Activated CD4-positive, alpha-beta T cell treated with anti-CD3 and anti-CD28 coated beads, Interleukin-10, Interleukin-2, amounts not matched to agents 100 ng/mL and 50 ng/mL, durations not matched to agents 16 hours and 8 hours (primary cell): ENCODE measurements at regions not wholly inside any gene's neighbourhood (a gene's known extent, or its start where the extent isn't known, plus 50 kb on each side); places are given as distances from the start of the nearest gene placed in this dataset.
"Not testable (repeated sequence)": the region's sequence is repeated elsewhere in the genome, so short reads cannot be mapped to it uniquely, and the experiment has no call there.

Experiments
- DNase-seq: peaks from one replicate; pipeline ENCODE4 v3.0.0-alpha.2; 2020

DNA sequence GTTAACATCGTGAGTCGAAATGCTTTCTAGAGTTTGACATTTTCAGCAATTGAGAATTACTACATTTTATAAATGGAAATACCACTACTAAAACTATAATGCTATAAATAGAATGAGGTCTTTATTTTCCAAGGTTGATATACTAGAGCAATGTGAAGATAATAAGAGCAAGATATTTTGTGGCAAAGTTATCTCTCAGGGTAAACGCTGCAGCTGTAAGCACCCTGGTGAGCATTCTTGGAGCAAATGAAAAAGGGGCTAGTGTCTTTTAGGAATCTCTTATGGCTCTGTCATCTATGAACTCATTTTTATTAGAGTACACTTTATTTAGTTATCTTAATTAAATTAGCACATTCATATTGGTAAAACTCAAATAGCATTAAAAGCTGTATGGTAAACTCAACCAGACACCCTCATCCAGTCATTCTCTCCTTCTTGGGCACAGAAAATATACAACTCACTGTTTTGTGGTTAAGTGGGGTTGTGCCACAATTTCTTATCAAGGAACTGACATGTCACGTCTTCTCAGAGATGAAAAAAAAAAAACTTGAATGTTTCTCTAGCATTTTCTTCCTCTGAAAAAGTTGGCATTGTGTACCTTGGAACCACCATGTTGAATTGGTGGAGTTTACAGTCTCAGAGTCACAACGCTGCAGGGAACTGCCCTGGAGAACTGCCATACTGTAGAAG is 289.5 kb upstream of the PFKP start:
- DNase-seq = no peak

DNA sequence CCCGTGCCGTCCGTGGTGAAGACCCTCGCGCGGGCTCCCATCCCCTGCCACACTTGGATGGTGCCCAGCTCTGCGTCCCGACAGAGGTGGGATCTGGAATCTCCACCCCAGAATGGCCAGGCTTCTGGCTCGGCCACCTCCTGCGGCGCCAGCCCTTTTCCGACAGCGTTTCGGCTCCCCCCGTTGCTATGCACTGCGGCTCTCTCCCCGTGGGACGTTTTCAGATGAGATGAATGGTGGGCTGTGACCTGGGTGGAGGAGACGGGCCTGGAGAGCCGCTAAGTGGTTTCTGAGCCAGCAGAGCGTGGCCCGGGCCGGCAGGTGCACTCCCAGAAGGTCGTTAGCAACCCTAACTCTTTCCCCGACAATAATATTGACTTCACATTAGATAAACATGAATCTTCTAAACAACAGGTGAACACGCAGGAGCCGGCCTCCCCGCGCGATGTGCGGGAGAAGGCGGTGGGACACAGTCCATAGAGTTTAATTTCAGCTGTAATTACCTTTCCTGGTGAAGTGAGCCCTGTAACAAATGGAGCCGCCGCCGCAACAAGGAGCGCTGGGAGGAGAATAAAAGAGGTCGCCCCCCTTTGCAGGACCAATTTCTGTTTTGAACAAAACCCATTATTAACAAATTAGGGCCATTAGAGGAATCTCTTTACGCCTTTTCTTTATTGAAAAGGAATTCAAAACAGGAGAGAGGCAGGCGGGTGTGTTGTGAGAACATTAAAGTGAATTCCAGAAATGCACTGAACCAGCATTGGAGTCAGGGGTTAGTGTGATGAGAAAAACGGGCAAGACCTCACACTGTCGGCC is 294.3 kb upstream of the PFKP start:
- DNase-seq = no peak

DNA sequence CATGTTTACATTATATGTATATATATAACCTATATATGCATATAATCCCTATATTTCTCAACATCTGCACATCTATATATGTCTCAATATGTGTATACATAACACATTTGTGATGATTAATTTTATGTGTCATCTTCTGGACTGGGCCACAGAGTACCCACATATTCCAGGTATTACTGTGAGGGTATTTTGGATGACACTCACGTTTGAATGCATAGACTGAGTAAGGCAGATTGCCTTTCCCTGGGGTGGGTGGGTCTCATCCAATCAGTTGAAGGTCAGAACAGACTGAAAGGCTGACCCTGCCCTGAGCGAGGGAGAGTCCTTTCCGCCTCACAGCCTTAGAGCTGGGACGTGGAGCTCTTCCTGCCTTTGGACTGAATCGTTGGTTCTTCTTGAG is 295.2 kb upstream of the PFKP start:
- peak; percentile 7 for DNase-seq

DNA sequence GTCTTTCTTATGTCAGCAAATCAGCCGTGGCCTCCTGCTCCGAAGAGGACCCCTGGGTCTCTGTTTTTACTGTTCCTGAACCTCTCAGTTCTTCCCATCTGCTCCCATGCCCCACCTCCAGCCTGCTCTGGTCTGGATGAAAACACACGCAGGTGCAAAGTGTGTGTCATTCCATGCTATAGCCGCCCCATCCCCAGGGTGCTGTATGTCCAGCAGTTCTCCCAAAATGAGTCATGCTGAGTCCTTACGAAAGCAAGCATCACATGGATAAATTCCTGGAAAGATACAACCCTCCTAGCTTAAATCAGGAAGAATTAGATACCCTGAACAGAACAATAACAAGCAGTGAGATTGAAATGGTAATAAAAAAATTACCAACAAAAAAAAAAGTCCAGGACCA is 300.1 kb upstream of the PFKP start:
- not testable (repeated sequence) for DNase-seq

DNA sequence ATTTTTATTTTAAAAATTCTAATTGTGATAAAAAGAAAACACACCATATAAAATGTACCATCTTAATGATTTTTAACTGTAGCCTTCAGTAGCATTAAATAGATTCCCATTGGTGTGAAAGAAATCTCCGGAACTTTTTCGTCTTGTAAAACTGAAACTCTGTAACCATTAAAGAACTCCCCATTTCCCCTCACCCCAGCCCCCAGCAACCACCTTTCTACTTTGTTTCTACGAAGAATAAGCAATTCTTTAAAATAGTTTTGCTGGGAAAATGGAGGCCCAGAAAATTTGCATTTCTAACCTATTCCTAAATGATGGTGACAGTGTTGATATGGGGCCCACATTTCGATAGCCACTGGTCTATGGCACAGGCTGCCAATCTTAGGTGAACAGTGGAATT is 305.4 kb upstream of the PFKP start:
- DNase-seq = no peak

DNA sequence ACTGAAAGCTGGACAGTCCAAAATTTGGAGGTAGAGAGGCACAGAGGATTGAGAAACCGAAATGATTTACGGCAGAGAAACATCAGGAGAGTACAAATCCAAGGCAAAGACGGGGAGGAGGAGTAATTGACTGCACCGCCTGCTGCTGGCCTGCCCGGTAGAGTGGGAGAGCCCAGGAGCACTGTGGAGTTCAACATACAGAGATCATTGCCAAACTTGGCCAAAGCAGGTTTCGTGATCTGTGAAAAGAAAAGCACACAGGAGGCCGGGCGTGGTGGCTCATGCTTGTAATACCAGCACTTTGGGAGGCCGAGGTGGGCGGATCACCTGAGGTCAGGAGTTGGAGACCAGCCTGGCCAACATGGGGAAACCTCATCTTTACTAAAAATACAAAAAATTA is 306.0 kb upstream of the PFKP start:
- no peak for DNase-seq

DNA sequence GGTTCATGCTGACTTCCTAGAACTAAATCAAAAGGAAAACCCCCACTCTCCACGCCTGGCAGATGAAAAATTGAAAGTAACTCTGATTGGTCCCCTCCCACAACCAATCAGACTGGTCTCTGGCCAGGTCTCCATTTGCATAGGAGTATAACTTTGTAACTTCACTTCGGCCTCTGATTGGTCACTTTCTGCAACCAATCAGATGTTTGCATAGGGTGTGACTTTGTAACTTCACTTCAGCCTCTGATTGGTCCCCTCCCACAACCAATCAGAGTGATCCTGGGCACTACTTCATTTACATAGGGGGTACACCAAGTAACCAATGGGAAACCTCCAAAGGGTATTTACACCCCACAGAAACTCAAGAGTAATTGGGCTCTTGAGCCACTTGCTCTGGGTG is 306.6 kb upstream of the PFKP start:
- no peak for DNase-seq

DNA sequence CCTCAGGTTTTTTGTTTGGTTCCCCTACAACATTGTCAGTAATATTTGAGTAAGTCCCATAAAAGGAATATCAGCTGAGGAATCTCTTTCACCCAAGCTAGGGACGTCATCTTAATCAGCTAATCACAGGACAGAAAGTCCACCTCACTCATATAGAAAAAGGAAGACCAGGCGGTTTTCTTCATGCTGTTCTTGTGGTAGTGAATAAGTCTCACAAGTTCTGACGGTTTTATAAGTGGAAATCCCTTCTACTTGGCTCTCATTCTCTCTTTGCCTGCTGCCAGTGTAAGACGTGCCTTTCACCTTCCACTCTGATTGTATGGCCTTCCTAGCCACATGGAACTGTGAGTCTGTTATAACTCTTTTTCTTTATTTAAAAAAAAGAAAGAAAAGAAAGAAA is 308.1 kb upstream of the PFKP start:
- peak; percentile 10 for DNase-seq

DNA sequence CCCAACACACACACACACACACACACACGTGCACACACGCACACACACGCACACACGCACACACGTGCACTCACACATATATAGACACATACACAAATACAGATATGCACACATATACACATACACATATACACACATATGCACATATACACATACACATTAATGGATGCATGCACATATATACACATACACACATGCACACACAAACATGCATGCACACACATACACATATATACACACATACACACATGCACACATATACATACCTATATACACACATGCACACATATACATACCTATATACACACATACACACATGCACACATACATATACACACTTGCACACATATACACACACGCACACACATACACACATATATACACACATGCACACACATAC is 312.4 kb upstream of the PFKP start:
- DNase-seq = no peak

DNA sequence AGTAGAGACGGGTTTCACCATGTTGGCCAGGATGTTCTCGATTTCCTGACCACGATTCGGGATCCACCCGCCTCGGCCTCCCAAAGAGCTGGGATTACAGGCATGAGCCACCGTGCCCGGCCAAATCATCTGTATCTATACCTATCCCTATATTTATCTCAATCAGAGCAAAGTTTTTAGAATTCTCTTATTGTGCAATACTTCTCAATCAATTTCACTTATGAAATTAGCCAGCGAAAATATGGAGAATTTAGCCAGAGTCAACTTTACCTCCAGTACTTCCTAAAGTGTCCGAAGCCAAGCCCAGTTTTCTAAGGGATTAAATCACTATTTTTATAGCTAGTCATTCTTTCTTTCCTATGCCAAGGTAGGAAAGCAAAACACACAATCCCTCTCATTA is 319.1 kb upstream of the PFKP start:
- DNase-seq = no peak

DNA sequence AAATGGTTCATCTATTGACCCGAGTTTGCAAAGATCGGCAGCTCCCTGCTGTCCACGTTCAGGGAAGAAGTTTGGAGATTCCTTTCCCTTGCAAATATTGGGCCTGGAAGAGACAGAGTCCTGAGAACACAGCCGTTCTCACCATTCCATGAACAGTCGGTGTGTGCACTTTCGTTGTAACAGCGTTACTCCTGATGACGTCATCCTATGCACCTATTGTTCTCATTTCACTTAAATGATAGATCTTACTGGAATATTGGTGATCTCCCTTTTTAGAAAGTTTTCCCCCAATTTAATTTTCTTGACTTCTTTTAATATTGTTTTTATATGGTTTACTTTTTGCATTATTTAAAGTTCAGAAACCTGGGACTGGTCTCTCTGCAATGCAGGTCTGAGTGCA is 320.7 kb upstream of the PFKP start:
- DNase-seq = no peak

DNA sequence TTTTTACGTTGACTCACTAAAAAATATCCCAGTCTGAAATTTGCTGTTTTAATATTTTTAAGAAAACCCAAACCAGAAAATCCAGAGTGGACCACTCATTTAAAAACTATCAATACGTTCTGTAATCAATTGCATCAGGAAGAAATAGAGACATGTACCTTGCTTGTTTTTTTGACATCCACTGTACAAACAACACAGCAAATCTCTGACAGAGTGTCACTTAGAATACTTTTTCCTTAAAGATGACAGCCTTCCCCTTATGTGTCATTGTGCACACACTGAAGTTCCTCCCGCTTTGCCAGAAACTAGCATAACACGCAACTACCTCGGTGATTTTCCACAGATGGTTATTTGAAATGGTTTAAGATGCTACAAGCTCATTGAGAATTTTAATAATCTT is 321.7 kb upstream of the PFKP start:
- no peak for DNase-seq

DNA sequence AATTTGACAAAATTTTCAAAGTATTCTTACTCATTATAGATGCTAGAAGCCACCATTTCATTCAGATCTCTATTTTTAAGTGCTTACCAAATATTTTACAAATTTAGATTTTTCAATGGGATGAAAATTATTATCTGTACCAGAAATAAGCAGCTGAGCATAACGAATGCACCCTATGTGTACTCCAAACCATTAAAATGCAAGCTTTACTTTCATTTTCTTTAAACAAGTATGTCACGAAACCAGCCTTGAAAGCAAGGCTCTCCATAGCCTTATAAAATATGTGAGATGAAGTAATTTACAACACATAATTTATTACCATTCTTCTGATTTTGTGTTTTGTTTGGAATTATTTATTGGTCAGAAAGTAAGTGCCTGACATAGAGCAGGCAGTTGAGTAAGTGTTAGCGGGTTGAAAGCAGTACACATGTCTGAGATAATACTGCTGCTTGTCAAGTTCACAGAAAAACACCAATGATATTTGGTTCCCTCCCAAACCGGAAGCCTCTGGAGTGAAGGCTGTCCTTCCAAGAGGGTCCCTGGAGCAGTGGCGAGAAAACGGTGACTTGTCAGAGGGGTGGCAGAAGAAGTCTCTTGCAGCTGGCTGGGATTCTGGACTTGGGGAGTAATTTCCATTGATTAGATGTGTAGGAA is 322.7 kb upstream of the PFKP start:
- no peak for DNase-seq

DNA sequence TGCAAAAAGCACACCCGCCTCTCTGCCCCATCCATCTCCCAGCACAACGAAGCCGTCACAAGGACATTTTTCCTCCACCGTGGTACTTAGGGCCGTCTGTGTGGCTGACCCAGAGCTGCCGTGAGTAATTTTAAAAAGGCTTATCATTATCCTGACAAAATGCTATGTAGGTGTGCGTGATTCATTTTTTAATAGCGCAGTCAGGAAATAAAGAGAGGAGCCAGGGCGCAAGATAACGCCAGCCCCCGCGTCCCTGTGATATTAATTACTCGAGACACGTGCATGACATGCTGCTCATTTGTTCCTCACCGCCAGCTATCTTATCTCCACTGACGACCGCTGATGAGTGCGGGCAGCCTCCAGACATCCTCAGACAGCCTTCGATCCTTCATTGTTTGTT is 332.7 kb upstream of the PFKP start:
- DNase-seq = no peak

DNA sequence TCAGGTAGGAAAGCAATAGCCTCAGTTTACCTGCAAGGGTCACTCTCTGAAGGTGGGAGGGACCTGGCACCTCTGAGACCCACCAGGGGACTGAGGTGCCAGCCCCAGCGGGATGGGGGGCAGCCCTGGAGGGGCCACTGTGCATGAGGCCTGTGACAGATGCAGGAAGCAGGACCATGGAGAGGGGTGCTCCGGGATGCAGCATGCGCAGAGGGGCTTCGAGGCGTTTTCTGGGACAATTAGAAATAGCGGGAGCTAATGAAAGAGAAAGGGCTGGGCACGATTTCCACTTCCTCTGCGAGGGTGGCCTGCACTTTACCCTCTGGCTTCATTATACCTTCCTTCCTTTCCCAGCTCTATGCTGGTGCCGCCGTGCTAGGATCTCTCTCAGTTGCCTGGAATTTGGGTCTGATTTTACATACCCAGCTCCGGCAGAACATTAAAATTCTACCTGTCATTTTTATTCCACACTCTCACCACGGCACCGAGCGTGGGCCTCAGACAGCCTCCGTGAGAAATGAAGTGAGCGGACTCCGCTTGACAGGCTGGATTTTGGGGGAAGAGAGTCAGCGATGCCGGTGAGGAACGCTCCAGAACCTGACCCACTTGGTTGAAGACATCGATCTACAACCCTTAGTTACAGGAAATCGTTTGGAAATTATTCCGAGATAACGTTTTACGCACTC is 333.9 kb upstream of the PFKP start:
- DNase-seq = no peak

DNA sequence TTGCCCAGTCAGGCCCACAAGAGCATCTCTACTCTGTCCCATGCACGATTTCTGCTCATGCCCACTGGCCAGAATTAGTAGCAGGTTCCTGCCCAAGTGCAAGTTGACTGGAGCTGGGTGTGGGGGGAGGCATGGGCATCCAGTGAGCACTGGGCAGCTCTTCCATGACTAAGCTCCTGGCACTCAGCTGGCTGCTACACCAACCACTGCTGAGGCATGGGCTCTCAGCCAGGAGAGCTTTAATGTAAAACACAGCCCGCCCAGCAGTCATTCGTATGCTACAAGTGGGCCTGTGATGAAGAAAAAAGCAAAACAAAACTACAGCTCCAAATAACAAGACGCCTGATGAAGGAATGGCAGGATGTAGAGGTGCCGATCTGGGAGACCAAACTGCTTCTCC is 335.4 kb upstream of the PFKP start:
- no peak for DNase-seq

DNA sequence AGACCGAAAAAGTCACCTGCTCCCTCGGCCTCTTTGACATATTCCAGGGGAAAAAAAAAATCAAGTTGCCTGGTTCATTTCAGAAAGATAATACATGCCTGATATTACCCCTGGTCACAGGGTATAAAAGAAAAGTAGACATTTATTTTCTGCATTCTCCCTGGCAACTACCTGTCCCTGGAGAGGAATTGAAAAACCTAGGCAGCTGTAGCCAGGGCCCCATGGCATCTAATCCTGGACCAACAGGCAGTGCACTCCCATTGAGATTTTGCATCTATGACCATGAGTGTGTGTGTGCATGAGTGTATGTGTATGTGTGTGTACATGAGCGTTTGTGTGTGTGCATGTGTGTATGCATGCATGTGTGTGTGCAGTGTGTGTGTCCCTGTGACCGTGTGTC is 338.2 kb upstream of the PFKP start:
- DNase-seq = no peak

DNA sequence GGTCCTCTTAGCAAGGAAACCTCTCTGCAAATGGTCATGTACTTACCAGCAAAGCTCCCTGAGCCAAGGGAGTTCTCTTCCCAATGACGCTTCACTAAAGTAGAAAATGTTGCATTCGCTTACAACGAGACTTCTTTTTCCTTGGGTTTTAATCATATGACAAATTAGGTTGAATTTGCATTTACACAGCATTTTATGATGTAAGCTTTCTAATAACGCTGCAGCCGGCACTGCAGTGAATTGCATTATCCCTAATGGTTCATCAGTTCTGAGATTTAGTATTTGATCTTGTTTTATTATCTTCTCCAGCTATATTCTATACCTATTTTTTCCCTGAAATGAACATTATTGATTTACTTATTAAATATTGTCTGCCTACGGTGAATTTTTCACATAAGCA is 339.3 kb upstream of the PFKP start:
- no peak for DNase-seq

DNA sequence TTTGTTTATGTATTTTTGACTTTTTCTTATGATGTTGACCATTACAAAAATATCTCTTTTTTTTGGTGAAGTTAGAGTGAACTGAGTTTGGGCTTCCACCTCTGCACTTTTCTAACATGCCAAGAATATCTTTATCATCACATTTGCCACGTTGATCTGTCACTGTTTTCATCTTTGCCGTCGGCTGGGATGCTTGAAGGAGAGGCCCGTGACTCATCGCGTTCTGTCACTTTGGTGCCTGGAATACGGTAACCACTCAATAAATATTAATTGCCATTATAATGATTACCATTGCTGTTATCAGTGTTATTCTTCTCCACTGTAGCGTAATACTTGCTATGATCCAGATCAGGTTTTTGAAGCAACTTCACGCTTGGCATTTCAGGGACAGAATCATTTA is 350.8 kb upstream of the PFKP start:
- no peak for DNase-seq

DNA sequence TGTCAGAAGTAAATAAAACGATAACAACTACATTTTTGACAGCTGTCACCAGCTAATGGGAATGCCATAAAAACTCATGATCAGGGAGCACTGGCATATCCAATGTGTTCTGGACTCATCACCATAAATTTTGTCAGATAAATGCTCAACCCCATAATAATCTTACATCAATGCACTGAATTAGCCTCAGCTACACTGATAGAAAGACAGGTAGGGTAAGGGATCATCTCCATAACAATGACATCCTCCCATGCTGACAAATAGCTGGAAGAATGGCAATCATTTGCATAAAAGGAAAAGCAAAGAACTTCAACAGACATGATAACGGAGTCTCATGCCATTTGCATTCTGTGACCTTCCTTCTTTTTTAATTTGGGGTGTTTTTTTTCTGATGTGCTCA is 352.8 kb upstream of the PFKP start:
- no peak for DNase-seq

DNA sequence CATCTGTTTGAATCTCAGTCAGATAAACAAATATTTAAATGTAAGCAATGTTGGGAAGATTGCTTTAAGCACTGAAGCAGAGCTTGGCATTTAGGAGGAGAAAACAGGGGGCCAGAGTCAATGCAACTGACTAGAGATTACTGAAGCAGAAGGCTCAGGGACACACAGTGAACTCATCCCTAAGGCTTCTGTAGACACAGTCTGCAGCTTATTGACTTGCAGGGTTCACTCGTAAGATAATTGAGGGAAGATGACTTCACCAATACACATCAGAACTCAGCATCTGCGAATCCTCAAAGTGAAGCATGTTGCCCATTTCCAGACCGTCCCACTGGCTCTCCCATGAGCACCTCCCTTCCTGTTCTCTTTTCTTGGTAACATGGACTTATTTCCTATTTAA is 363.4 kb upstream of the PFKP start:
- DNase-seq = no peak

DNA sequence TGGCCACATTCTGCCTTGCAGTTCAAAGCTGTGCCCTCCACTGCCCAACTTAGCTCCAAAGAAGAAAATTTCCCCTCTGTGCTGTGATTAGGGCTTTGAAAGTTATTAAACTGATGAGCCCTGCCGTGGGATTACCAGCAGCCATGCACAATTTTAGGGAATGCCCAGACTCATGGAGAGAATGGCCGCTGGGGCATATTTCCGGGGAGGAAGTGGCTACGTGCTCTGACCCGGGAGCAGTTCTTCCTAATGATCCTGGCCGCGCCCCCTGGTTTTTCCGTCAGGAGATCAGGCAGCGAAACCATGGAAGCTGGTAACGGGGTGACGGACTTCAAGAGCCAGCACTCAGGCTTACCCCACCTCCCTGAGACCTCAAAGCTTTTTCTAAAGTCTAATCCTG is 365.5 kb upstream of the PFKP start:
- DNase-seq = no peak

DNA sequence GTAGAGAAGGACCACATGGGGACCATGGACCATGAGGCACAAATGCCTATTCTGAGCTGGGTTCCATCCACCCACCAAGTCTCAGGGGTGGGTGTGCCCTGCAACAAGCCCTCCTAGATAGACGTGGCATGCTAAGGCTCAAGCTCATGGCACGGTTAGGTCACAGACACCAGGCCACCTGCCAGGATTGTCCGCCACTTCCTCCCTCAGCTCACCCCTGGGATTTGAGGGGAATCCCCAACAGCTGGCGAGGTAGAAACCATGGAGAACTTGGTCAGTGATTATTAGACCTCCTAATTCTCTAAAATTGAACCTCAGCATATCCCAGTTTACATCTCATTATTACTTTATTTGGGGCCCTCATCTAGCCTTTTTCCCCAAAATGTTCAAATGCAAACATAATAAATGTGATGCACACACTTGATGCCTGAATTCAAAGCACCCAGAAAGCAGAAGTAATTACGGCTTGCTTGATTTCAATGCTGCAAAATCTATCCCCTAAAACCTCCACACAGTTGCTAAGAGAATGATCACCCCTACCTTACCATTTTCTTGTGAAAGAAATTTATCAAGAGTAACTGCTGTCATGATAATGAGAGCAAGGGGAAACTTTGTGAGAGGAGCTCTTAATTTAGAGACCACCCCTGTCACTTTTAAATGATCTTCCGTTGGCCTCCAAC is 366.6 kb upstream of the PFKP start:
- DNase-seq = no peak
